HG03159 (cell line): ENCODE measurements at regions not wholly inside any gene's neighbourhood (a gene's known extent, or its start where the extent isn't known, plus 50 kb on each side); places are given as distances from the start of the nearest gene placed in this dataset.
"Not testable (repeated sequence)": the region's sequence is repeated elsewhere in the genome, so short reads cannot be mapped to it uniquely, and the experiment has no call there.

Source experiments
- ATAC-seq: cut with Tn5 transposase; IDR thresholded peaks from one replicate; pipeline ENCODE4 v1.9.1; 2021; ENCODE audit warnings: mild to moderate bottlenecking, moderate library complexity; ENCODE audit not compliant: unreplicated experiment

DNA sequence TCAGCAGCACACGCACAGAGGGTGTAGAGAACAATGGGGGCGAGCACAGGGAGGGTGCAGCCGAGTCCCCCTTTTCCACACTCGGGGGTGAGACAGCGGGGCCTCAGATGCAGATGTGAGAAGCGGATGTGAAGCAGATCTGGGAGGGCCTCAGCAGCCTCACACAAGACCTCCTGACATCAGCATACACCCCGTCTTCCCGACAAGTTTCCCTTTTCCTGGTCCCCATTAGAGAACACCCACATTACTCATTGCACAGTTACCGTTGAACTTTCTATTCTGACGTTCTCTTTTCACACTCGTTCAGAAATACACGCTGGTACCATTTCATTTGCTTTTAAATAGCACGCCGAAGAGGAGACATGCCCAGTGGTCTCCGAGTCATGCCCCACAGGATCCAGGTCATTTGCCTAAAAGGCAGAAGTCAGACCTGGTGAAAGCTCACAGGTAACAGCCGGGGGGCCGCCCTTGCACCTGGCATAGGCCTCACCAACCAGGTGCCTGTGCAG is 129.5 kb upstream of the ID2 start:
- ATAC-seq: no peak

GRCh38 chr2:8553643-8554042 is 128.2 kb upstream of the ID2 start:
- ATAC-seq: no peak

DNA sequence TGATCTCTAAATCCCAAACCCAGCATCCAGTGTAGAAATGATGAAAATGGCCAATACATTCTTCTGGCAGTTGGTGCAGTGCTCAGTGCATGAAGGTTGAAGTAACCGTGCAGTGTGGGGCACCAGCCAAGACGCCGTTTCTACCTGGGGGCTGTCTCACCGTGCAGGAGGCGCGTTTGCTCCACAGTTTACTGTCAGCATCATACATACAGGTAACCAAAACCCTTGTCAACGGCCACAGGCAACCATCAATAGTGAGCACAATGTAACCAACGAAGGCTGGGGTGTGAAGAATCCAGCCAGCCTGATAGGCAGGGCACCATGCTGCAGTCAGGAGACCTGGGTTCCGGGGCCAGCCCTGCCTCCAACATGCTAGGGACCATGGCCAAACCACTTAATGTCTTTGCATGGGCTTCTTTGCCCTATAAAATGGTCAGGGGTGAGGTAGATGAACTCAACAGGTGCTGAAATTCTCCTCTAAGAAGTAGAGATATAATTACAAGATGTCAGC is 127.5 kb upstream of the ID2 start:
- no peak for ATAC-seq

- no peak for ATAC-seq
Observed at GRCh38 chr2:8555543-8555942, 126.3 kb upstream of the ID2 start.

DNA sequence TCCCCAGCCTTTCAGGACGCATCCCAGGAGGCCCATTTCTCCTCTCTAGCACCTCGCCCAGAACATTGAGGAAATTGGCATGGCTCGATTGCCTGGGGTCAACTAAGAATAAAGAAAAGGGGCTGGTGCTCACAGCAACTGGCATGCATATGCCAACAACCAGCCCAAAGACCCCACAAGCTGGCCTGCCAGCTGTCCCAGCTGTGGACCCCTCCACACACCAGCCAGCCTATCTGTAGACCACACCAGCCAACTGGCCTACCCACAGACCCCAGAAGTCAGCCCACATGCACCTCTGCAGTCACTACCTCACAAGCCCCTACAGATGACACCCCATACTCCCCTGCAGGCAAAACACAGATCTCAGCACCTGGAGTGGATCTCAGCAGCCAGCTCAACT is 123.8 kb upstream of the ID2 start:
- ATAC-seq: no peak

DNA sequence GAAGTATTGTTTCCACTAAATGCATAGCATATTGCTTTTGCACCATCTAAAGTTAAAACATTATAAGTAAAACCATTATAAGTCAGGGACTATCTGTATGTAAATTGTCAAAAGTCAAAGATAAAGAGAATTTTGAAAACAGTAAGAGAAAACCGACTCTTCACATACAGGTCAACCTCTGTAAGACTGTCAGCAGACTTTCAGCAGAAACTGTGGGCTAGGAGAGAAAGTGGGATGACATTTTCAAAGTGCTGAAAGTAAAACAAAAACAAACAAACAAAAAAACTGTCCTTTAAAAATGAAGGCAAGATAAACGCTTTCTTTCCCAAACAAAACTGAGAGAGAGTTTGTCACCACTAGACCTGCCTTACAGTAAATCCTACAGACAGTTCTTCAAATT is 122.9 kb upstream of the ID2 start:
- ATAC-seq: no peak

DNA sequence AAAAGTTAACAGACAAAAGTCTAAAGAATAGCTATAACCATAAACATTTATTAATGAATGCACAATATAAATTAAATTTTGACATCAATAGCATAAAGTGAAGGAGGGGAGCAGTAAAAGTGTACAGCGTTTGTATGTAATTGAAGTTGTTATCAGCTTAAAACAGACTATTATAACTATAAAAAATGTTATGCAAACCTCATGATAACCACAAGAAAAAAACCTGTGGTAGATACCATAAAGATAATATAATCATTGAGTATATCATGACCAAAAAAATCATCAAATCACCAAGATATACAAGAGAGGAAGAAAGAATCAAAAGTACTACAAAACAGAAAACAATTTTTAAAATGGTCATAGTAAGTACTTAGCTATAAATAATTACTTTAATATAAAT is 122.1 kb upstream of the ID2 start:
- no peak for ATAC-seq

DNA sequence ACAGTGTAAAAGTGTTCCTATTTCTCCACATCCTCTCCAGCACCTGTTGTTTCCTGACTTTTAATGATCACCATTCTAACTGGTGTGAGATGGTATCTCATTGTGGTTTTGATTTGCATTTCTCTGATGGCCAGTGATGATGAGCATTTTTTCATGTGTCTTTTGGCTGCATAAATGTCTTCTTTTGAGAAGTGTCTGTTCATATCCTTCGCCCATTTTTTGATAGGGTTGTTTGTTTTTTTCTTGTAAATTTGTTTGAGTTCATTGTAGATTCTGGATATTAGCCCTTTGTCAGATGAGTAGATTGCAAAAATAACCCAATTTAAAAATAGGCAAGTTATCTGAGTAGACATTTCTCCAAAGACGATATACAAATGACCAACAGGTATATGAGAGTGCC is 120.2 kb upstream of the ID2 start:
- ATAC-seq: not testable (repeated sequence)

DNA sequence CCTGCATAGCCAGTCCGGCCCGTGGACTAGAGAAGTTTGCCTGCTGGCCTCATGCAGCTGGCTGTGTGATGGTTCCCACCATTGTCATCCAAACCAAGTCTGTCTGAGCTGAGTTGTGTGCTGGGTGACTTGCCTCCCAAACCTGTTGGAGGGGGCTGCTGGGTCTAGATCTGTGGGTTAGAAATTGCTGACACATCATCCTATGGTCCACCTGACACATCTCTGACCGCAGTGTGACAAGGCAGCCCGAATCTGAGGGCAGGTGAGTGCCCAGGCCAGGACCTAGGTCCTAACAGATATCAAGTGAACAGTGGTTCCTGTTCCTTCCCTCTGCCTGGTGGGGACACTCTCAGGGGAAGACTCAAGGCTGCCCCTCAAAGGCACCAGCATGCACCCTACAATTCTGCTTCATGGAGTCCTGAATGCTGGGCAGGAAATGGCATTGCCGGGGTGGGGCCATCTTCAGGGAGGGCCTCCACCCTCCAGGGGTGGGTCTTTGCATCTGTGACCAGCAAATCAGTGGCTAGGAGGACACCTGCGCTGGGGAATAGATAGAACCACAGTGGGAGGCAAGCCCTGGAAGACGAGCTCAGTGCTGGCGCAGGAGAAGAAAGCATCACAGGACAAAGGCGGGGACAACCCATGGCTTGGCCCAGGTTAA is 117.9 kb upstream of the ID2 start:
- ATAC-seq: no peak

DNA sequence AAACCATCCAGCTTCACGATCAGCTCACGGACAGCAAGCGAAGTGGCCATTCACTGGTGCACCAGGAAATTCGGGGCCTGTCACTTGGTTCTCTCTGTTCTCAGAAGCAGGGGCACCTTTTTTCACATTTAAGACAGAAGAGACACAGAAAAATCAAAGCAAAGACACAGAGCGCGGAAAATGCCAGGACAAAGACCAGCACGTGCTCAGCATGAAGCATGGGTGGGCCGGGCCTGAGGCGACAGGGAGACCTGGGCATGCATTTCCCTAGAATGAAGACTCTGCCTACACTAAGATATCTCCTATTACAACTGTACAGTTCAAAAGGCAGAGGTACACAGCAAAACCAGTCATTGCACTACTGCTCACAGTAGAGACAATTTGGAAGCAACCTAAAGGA is 117.4 kb upstream of the ID2 start:
- ATAC-seq: no peak

DNA sequence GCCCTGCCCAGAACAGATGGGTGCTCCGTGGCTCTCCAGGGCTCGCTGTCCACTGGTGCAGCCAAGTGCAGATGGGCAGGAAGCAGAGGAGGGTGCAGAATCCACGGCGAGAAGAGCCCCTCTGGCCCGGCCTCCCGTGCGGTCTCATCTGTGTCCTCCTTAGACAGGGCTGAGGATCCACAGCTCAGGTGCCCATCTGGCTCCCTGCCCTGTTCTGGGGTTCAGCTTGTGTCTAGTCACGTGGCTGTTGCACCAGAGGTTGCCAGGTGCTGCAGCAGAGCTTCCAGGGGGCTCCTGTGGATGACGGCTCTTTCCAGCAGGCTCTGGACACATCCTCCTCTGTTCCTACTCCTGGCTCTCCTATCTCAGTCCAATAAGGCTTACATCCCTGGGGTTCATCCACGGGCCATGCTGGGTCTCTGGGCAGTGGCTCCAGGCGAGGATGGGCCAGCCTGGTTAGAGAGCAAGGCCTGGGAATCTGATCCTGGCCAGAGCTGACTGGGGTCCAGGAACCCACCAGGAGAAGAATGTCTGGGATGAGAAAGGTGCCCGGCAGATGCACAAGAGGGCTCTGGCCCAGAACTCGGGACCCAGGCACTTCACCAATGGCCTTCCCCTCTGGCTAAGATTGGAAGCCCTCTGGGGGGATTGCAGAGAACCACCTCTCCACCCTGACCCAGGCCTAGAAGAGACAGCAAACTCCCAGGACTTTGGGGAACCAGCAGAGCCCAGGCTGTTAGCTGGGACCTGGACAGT is 116.3 kb upstream of the ID2 start:
- ATAC-seq: no peak

- ATAC-seq: no peak
Observed at GRCh38 chr2:8566155-8566670, 115.6 kb upstream of the ID2 start.

DNA sequence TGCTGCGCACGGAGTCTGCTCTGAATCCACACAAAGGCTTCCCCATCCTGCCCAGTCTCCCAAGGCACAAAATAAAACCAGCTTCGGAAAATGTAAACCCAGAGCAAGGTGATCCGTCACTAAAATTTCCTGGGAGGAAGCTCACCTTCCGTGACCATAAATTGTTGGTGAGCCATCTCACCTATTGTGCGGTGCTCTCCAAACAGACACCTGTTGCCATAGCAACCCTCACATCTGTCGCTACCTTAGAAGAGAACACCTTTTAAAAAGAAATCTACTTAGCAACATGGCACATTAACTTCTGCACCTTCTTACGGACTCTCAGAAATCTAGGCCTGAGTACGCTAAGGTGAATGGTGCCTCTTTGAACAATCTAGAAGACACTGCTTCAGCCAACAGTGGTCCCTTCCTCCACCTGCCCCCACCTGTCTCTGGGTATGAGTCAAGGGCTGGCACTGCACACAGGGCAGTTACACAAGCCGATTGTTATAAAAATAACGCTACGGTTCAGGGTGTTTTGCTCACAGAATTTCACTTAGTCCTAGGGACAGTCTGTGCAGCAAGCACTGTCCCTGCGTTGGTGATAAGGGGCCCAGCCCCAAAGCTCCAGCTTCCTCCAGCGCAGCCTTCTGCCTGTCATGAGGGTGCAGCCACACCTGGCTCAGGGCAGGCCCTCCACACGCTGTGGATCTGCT is 114.9 kb upstream of the ID2 start:
- ATAC-seq: no peak

- no peak for ATAC-seq
Observed at GRCh38 chr2:8567469-8568260, 114.2 kb upstream of the ID2 start.

DNA sequence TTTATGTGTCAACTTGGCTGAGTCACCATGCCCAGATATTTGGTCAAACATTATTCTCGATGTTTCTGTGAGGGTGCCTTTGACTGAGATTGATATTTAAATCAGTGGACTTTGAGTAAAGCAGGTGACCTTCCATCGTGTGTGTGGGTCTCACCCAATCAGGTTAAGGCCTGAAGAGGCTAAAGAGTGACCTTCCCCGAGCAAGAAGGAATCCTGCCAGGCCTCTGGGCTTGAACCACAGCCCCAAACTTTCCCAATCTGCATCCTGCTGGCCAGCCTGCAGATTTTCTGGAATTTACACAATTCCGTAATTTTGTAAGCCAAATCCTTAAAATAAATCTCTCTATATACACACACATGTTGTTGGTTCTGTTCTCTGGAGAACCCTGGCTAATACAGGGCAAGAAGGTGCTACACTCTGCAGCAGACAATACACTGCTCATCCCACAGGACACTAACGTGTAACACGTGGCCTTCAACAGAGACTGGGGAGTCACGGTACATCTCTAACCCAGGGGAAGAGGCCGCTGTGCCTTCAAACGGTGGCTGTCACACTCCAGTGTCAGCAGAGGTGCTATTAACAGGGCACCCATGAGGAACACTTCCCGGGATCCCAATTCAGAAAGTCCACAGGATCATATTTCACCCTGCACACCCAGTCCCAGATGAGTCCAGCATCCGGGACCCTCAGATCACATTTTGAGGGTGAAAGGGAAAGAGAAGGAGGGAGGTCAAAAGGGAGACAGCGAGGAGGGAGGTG is 113.1 kb upstream of the ID2 start:
- ATAC-seq: no peak

- no peak for ATAC-seq
Observed at GRCh38 chr2:8569332-8569930, 112.4 kb upstream of the ID2 start.

GRCh38 chr2:8570637-8571036 is 111.2 kb upstream of the ID2 start:
- no peak for ATAC-seq

DNA sequence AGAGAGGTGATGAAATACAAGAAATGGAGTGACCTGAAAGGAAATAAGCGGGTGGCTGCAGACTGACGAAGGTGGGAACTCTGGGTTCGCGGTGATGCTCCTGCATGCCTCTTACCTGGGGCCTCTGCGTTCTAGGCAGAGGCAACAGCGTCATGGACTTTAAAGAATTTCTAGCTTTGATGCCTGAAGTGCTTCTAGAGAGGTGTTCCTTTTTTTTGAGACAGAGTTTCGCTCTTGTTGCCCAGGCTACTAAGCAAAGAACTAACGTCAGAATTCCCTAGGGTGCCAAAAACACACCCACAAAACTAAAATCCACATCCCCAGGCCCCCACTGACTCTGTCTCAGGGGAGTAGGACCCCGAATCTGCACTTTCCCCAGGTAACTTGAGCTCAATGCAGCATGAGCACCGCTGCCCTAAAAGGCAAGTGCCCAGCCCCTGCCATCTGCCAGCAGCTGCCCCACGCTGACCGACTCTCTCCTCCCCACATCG is 110.5 kb upstream of the ID2 start:
- ATAC-seq: no peak

DNA sequence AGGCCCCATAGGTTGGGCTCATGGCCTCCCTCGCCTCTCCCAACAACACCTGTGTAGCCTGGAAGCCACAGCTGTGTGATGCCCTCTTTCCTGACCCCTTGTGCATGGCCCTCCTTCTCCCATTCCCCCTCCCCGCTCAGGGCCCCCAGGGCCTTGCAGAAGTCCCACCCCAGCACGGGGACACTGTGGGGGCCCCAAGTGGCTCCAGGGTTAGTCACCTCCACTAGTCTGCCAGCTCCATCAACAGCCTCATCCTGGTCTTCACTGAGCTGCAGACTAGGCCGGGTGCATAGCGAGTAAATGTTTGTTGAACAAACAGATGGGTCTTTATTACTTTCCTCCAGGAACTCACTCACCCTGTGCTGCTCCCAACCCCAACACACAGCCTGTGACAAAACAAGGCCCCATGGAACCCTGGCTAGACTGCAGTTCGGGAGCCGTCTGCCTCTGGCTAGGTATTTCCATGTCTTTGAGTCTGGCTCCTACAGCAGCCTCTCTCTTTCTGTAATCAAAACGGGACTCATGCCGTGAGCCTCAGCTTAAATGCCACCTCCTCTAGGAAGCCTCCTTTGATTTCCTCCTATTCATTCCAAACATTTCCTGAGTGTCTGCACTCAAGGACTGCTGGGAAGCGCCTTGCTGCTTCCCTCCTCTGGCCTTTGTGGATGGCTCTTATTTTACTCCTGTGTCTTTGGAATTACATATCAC is 109.9 kb upstream of the ID2 start:
- ATAC-seq: no peak
